DND-41 (cell line): ENCODE measurements at regions not wholly inside any gene's neighbourhood (a gene's known extent, or its start where the extent isn't known, plus 50 kb on each side); places are given as distances from the start of the nearest gene placed in this dataset.

Experiments
- ATAC-seq: fragments of 200-7000 bp; cut with Tn5 transposase; 3 replicates; pipeline ENCODE4 v1.9.1; 2021; ENCODE audit warnings: low read depth; ENCODE audit not compliant: insufficient read depth
- DNase-seq: peaks from one replicate; pipeline ENCODE4 v3.0.0-alpha.2; 2020
- H2AFZ ChIP-seq: 2 replicates; pipeline ENCODE4 v1.6.0; 2012; ENCODE audit warnings: low read depth, low read length
- H3K27ac ChIP-seq: 2 replicates; pipeline ENCODE4 v1.5.1; 2012; ENCODE audit warnings: low read length, inconsistent platforms
- H3K27me3 ChIP-seq: fragments of 200-600 bp; sonication (generic); 2 replicates; pipeline ENCODE4 v1.6.0; 2012; ENCODE audit warnings: low read length, mild to moderate bottlenecking, inconsistent platforms; ENCODE audit not compliant: insufficient read depth, poor library complexity
- H3K36me3 ChIP-seq: 2 replicates; pipeline ENCODE4 v1.5.1; 2012; ENCODE audit warnings: low read length, inconsistent platforms; ENCODE audit not compliant: insufficient read depth
- H3K4me1 ChIP-seq: 2 replicates; pipeline ENCODE4 v1.5.1; 2012; ENCODE audit warnings: mild to moderate bottlenecking, low read length; ENCODE audit not compliant: insufficient read depth
- H3K4me2 ChIP-seq: 2 replicates; pipeline ENCODE4 v1.6.0; 2012; ENCODE audit warnings: mild to moderate bottlenecking, moderate library complexity, low read length, inconsistent platforms; ENCODE audit not compliant: insufficient read depth
- H3K4me3 ChIP-seq, 2 experiments: fragments of 200-600 bp in 1 of 2; shearing (Covaris generic) in 1 of 2; 2 replicates each; pipeline ENCODE4 v1.5.1; 2012 to 2016; ENCODE audit warnings: inconsistent platforms in 2 of 2, low read length in 2 of 2, mild to moderate bottlenecking in 2 of 2, low read depth in 1 of 2, moderate library complexity in 1 of 2
- H3K79me2 ChIP-seq: 2 replicates; pipeline ENCODE4 v1.6.0; 2012; ENCODE audit warnings: low read length, inconsistent platforms; ENCODE audit not compliant: insufficient read depth
- H3K9ac ChIP-seq: 2 replicates; pipeline ENCODE4 v1.6.0; 2012; ENCODE audit warnings: low read depth, mild to moderate bottlenecking, inconsistent platforms, low read length, moderate library complexity
- H3K9me3 ChIP-seq: 2 replicates; pipeline ENCODE4 v1.5.1; 2012; ENCODE audit warnings: low read length, moderate library complexity, mild to moderate bottlenecking, inconsistent platforms; ENCODE audit not compliant: insufficient read depth, severe bottlenecking
- H4K20me1 ChIP-seq: 2 replicates; pipeline ENCODE4 v1.6.0; 2012; ENCODE audit warnings: low read length; ENCODE audit not compliant: insufficient read depth
- EZH2 ChIP-seq: IDR thresholded peaks from 3 replicates; pipeline ENCODE4 v1.6.1; 2012; ENCODE audit warnings: borderline replicate concordance, low read depth, mild to moderate bottlenecking, moderate library complexity, low read length, inconsistent platforms; ENCODE audit not compliant: severe bottlenecking
- TF ChIP-seq, protein P1 (sequence below): IDR thresholded peaks from 2 replicates; pipeline ENCODE4 v1.5.1; 2012; ENCODE audit warnings: borderline replicate concordance, low read length, moderate library complexity, mild to moderate bottlenecking; ENCODE audit not compliant: poor library complexity, severe bottlenecking; ENCODE audit errors: extremely low read depth

GRCh38 chr11:8337130-8337795, 73.6 kb upstream of the LMO1 start:
- H3K4me1 ChIP-seq, result no peaks in the 10 kb centered on the region
- no peak overlapping the region for H3K4me2 ChIP-seq
- no peak overlapping the region for H3K27ac ChIP-seq
- DNase-seq, result no peak
- no peak overlapping the region for H2AFZ ChIP-seq
- TF ChIP-seq EZH2, result no peak
- TF ChIP-seq, protein P1, sequence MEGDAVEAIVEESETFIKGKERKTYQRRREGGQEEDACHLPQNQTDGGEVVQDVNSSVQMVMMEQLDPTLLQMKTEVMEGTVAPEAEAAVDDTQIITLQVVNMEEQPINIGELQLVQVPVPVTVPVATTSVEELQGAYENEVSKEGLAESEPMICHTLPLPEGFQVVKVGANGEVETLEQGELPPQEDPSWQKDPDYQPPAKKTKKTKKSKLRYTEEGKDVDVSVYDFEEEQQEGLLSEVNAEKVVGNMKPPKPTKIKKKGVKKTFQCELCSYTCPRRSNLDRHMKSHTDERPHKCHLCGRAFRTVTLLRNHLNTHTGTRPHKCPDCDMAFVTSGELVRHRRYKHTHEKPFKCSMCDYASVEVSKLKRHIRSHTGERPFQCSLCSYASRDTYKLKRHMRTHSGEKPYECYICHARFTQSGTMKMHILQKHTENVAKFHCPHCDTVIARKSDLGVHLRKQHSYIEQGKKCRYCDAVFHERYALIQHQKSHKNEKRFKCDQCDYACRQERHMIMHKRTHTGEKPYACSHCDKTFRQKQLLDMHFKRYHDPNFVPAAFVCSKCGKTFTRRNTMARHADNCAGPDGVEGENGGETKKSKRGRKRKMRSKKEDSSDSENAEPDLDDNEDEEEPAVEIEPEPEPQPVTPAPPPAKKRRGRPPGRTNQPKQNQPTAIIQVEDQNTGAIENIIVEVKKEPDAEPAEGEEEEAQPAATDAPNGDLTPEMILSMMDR, result no peak
- H3K9ac ChIP-seq, result no peak overlapping the region
- H3K79me2 ChIP-seq, result no peaks in the 10 kb centered on the region
- no peaks in the 10 kb centered on the region for H3K27me3 ChIP-seq
- ATAC-seq, result no peak
- H3K36me3 ChIP-seq, result no peaks in the 10 kb centered on the region
- H3K9me3 ChIP-seq, result no peaks in the 10 kb centered on the region
- peaks cover under 1% of the 10 kb centered on the region; the same call in 1 of the 2 replicates for H4K20me1 ChIP-seq
- H3K4me3 ChIP-seq, result no peak overlapping the region

- no peak for DNase-seq
- H3K27me3 ChIP-seq, result no peaks in the 10 kb centered on the region
- no peak overlapping the region for H3K4me2 ChIP-seq
- no peak overlapping the region for H3K27ac ChIP-seq
- no peaks in the 10 kb centered on the region for H3K79me2 ChIP-seq
- H4K20me1 ChIP-seq, result peaks cover 3% of the 10 kb centered on the region; the same call in 1 of the 2 replicates
- no peaks in the 10 kb centered on the region for H3K9me3 ChIP-seq
- H3K4me3 ChIP-seq, result no peak overlapping the region
- no peak for ATAC-seq
- no peaks in the 10 kb centered on the region for H3K4me1 ChIP-seq
- TF ChIP-seq EZH2, result no peak
- TF ChIP-seq, protein P1, result no peak
- H2AFZ ChIP-seq, result no peak overlapping the region
- no peak overlapping the region for H3K9ac ChIP-seq
- no peaks in the 10 kb centered on the region for H3K36me3 ChIP-seq
These were observed 72.9 kb upstream of the LMO1 start for GRCh38 chr11:8336356-8337129.

DNA sequence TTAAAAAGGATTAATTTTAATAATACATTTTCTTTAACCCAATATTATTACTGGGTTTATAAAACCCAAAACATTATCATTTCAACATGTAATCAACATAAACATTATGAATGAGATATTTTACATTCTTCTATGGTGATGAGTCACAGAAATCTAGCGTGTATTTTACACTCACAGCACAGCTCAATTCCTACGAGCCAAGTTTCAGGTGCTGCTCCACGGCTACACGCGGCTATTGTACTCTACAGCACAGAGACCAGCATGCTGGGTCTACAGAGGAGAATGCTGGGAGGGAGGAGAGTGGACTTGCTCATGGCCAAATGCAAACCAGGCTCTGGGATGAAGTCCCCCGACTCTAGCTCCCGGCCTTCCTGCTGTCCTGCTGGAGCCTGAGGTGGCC, 72.0 kb upstream of the LMO1 start:
- Histone ChIP-seq H3K27ac (no peak overlapping the region), H3K36me3 (no peaks in the 10 kb centered on the region), H3K27me3 (no peaks in the 10 kb centered on the region), H4K20me1 (peaks cover 3% of the 10 kb centered on the region; the same call in 1 of the 2 replicates), H3K4me1 (no peaks in the 10 kb centered on the region), H3K4me2 (no peak overlapping the region), H3K79me2 (no peaks in the 10 kb centered on the region), H3K4me3 (no peak overlapping the region), H3K9me3 (no peaks in the 10 kb centered on the region), H2AFZ (no peak overlapping the region), H3K9ac (no peak overlapping the region)
- ATAC-seq (no peak), DNase-seq (no peak)
- no peak for TF ChIP-seq EZH2
- TF ChIP-seq, protein P1, result no peak
